ENCODE measurements at regions not wholly inside any gene's neighbourhood (a gene's known extent, or its start where the extent isn't known, plus 50 kb on each side); places are given as distances from the start of the nearest gene placed in this dataset.

DNA sequence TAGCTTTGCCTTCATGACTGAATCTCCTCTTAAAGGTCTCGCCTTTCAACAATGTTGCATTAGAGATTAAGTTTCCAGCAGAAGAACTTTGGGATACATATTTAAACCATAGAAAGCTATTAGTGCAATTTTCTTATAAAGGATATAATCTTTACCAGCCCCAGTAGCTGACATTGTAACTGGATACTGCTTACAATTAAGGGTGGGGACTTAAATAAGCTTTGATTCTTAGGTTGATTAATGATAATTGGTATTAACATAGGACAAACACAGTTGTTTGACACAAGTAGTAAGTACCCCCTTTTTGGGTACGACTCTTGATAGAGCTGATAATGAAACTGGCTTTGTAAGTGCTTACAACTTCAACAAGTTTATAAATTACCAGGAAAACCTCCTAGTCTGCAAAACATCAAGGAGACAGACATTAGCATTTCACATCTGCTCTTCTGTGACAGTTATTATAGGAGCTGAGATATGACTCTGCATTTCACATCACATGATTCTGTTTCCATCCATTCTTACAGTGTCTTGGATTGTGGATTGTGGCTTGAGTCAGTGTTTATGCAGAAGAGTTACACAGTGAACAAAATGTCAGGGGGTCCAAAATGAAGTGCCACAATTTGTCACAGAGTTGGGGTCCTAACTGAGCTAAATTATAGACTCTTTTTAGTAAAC is 249.1 kb upstream of the E2F7 start:
- no peak for TF ChIP-seq POLR2A (IDR thresholded peaks at IDR 0.05)
- TF ChIP-seq, protein P1, sequence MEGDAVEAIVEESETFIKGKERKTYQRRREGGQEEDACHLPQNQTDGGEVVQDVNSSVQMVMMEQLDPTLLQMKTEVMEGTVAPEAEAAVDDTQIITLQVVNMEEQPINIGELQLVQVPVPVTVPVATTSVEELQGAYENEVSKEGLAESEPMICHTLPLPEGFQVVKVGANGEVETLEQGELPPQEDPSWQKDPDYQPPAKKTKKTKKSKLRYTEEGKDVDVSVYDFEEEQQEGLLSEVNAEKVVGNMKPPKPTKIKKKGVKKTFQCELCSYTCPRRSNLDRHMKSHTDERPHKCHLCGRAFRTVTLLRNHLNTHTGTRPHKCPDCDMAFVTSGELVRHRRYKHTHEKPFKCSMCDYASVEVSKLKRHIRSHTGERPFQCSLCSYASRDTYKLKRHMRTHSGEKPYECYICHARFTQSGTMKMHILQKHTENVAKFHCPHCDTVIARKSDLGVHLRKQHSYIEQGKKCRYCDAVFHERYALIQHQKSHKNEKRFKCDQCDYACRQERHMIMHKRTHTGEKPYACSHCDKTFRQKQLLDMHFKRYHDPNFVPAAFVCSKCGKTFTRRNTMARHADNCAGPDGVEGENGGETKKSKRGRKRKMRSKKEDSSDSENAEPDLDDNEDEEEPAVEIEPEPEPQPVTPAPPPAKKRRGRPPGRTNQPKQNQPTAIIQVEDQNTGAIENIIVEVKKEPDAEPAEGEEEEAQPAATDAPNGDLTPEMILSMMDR (IDR thresholded peaks at IDR 0.05) = no peak
- intact Hi-C loops (cut with DNase I) = no loop called here
- WGBS, 2 donors = 78 to 80% methylated on average over 2 of the region's 2 CpGs
- Histone ChIP-seq H3K4me3 (replicated peaks in 1 of 3) (no peak overlapping the region), H3K27me3 (no peaks in the 10 kb centered on the region), H3K36me3 (no peaks in the 10 kb centered on the region), H3K9me3 (no peaks in the 10 kb centered on the region), H3K4me1 (no peaks in the 10 kb centered on the region), H3K27ac (no peak overlapping the region)
- no peak for DNase-seq

DNA sequence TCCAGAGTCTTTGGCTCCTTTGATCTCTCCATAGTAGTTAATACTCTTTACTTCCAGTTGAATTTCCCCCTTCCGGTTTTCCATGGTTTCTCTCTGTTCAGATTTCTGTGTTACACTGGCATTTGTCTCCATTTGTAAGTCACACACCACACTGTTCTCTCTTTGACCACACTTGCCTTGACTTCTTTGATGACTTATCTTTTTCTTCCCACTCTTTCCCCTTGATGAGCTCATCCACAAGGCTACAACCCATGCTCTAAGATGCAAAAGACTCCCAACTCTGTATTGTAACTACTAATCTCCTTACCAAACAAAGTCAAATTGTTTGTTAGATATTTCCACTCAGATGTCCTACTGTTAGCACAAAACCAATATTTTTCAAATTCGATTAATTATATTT is 242.7 kb upstream of the E2F7 start:
- no peaks in the 10 kb centered on the region for H3K27me3 ChIP-seq
- H3K27ac ChIP-seq = no peak overlapping the region
- WGBS, 2 donors = 90 to 92% methylated on average over 2 of the region's 2 CpGs
- intact Hi-C loops (cut with DNase I) = no loop called here
- DNase-seq = no peak
- no peaks in the 10 kb centered on the region for H3K9me3 ChIP-seq
- no peak for TF ChIP-seq POLR2A (IDR thresholded peaks at IDR 0.05)
- TF ChIP-seq, protein P1 (IDR thresholded peaks at IDR 0.05) = no peak
- H3K4me1 ChIP-seq = no peaks in the 10 kb centered on the region
- no peaks in the 10 kb centered on the region for H3K36me3 ChIP-seq
- H3K4me3 ChIP-seq (replicated peaks in 1 of 3) = no peak overlapping the region

DNA sequence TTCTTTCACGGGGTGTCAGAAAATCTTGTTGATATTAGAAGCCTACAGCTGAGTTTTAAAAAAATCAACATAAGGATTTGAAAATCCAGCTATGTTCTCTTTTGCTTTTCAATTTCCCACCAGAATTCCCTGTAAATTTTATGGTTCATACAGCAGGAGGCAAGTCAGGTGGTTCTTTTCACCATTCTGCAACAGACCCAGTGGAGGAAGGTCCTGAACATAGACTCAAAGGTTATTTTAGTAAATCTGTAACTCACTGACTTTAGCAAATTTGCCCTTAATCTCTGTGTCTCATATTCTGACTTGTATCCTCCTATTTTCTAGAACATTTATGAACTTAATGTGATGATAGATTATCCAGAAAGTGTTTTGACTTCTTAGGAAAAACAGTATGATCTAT is 235.4 kb upstream of the E2F7 start:
- no peaks in the 10 kb centered on the region for H3K36me3 ChIP-seq
- no peak for TF ChIP-seq POLR2A (IDR thresholded peaks at IDR 0.05)
- TF ChIP-seq, protein P1 (IDR thresholded peaks at IDR 0.05) = no peak
- intact Hi-C loops (cut with DNase I) = no loop called here
- no peak overlapping the region for H3K4me3 ChIP-seq (replicated peaks in 1 of 3)
- no peaks in the 10 kb centered on the region for H3K27me3 ChIP-seq
- no peaks in the 10 kb centered on the region for H3K4me1 ChIP-seq
- no peak for DNase-seq
- H3K27ac ChIP-seq = no peak overlapping the region
- 45 to 69% methylated on average over 1 of the region's 1 CpG for WGBS, 2 donors
- no peaks in the 10 kb centered on the region for H3K9me3 ChIP-seq

DNA sequence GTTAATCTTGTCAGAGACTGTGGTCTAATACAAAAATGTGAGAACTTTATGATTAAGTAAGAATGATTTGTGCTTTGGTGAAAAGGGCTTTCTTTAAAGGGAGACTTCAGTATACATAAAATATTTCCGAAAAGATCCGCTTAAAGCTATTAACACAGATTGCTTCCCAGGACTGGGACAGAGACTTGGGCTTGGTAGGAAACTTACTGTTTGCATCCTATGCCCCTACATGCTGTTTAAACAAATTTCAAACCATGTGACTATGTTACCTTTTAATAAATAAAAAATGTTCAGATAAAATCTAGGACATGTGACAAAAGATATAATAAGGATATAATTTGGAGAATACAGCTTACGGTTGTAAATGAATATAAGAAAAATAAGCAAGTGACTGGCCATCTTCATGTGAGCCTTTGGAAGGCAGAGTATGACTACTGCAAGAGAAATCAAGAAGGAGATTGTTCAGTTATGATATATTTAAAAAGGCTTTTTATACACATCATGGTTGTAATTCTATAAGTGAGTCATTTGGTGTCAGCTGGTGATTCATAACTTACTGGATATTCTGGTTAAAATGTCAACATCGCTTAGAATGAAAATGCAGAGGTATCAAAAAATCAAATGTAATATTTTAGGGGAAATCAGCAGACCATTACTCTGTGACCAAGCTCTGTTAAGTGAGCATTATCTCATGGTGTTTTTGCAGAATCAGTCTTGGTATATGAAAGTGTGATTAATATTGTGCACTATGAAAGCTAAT is 234.7 kb upstream of the E2F7 start:
- H3K4me1 ChIP-seq = no peaks in the 10 kb centered on the region
- TF ChIP-seq, protein P1 (IDR thresholded peaks at IDR 0.05) = no peak
- no peak for TF ChIP-seq POLR2A (IDR thresholded peaks at IDR 0.05)
- intact Hi-C loops (cut with DNase I) = no loop called here
- DNase-seq = no peak
- no peak overlapping the region for H3K4me3 ChIP-seq (replicated peaks in 1 of 3)
- no peaks in the 10 kb centered on the region for H3K36me3 ChIP-seq
- H3K9me3 ChIP-seq = no peaks in the 10 kb centered on the region
- H3K27ac ChIP-seq = no peak overlapping the region
- H3K27me3 ChIP-seq = no peaks in the 10 kb centered on the region
- WGBS, 2 donors = 94 to 95% methylated on average over 4 of the region's 4 CpGs

DNA sequence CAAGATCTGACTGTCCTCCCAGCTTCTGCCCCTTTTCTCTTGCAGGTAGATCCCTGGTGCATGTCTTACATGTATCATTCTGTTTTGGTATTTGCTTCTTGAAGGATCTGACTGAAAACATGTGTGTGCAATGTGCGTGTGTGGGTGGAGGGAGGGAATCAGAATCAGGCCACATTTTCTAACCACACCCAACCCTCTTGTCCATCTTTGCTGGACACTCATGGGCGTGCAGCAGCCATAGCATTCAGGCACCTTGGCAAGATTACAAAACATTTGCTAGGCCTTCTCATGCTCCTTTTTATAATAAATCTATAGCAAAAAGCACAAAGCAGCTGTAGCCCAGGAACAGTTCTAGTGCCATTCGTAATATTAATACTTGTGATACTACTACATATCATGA is 233.6 kb upstream of the E2F7 start:
- Histone ChIP-seq H3K27me3 (no peaks in the 10 kb centered on the region), H3K4me3 (replicated peaks in 1 of 3) (no peak overlapping the region), H3K36me3 (no peaks in the 10 kb centered on the region), H3K9me3 (no peaks in the 10 kb centered on the region), H3K27ac (no peak overlapping the region), H3K4me1 (no peaks in the 10 kb centered on the region)
- TF ChIP-seq, protein P1 (IDR thresholded peaks at IDR 0.05) = no peak
- no peak for TF ChIP-seq POLR2A (IDR thresholded peaks at IDR 0.05)
- intact Hi-C loops (cut with DNase I) = no loop called here
- no peak for DNase-seq
- 86 to 87% methylated on average over 3 of the region's 3 CpGs for WGBS, 2 donors

All from thyroid gland (tissue), 4 donors.